NCI-H345 treated with DMSO at 0.1 percent for 48 hours (cell line): ENCODE measurements at regions not wholly inside any gene's neighbourhood (a gene's known extent, or its start where the extent isn't known, plus 50 kb on each side); places are given as distances from the start of the nearest gene placed in this dataset.

Experiments used
- DNase-seq: peaks from one replicate; lab custom pipeline; 2025; ENCODE audit not compliant: unreplicated experiment; lab: John Stamatoyannopoulos, UW

DNA sequence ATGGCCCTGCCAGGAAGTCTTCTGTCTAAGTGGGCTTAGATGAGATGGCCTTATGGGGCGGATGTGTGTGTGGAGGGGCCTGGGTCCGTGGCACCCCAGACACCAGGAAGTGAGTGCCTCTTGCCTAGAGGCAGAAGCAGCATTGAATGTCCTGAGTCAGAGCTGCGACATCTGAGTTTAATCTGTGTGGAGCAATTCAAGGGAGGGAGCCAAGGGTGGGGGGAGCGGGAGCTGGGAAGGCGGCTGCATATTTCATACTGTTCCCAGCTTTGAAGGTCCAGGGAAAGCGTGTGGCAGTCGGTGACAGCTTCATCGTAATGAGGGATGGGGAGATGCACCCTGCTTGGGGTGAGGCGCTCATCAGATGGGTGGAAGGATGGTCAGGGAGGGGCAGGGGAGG lies 73.5 kb upstream of the THY1 start:
- DNase-seq = no peak

GRCh38 chr11:119493712-119494111 lies 70.7 kb upstream of the THY1 start:
- no peak for DNase-seq

DNA sequence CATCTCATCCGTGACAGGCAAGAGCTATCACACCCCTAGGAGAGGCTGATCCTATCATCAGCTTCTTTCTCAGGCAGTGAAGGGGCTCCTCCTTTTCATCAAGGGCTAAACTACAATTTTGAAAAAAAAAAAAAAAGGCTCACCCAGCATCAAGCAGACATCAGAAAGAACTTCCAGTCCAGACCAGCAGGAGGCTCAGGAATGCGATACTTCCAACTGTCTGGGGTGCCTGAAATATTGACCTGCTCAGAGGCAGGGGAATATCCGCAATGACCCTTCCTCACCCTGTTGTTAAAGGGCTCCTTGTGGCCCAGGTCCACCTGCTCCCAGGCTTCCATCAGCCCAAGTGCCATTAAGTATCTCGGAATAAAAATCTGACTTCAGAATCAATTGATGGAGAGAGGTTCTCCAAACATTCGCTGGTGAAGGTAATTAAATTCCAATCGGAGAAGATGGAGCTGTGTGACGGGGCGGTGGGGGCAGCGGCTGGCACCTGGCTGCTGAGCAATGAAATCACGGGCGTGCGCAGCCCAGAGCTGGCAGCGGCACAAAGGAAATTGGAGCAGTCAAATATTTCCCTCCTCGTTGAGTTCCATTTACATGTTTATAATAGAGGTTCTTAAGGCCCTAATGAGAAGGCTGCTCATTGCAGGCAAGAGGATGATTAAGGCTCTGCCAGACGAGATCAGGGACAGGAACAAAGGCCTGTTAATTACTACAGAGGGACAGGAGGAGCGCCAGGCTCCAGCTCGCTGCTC lies 69.0 kb upstream of the THY1 start:
- peak; percentile 50 for DNase-seq

DNA sequence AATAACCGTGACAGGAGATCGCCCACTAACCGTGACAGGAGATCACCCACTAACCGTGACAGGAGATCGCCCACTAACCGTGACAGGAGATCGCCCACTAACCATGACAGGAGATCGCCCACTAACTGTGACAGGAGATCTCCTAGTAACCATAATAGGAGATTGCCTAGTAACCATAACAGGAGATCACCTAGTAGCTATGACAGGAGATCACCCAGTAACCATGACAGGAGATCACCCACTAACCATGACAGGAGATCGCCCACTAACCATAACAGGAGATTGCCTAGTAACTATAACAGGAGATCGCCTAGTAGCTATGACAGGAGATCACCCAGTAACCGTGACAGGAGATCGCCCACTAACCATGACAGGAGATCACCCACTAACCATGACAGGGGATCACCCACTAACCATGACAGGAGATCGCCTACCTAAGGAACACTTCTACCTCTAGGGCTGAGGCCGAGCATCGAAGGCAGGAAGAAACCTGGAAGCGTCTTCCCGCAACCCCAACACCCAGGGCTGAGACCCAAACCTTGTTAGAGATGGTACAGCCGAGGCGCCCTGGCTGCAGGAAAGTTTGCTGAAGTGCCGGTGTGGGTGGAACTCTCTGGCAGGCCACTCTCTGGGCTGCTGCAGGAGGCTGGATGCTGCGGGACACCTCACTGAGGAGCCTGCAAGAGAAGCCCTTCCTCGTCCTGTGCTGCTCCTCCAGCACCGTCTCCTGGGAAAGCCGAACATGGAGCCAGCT lies 67.5 kb upstream of the THY1 start:
- no peak for DNase-seq

DNA sequence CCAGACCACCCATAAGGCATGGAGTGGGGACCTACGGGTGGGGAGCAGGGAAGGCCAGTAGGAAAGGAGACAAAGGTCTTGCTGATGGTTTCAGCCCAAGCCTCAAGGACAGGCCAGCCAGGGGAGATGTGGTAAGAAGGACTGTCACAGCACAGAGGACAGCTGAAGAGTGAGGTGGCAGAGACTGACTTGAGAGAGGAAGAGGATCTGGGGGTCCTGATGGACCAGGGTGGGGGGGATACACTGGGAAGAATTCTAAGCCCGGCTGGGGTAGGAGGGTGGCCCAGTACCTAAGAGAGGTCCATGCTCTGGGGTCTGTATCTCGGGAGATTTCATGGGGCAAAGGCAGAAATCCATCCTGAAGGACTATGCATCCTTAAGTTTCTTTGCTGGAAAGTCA lies 66.1 kb upstream of the THY1 start:
- DNase-seq = no peak

GRCh38 chr11:119488256-119488995 lies 65.5 kb upstream of the THY1 start:
- DNase-seq = no peak

- DNase-seq = no peak
Measured at GRCh38 chr11:119486691-119487259, 63.8 kb upstream of the THY1 start.

GRCh38 chr11:119486016-119486415 lies 63.0 kb upstream of the THY1 start:
- DNase-seq = no peak

DNA sequence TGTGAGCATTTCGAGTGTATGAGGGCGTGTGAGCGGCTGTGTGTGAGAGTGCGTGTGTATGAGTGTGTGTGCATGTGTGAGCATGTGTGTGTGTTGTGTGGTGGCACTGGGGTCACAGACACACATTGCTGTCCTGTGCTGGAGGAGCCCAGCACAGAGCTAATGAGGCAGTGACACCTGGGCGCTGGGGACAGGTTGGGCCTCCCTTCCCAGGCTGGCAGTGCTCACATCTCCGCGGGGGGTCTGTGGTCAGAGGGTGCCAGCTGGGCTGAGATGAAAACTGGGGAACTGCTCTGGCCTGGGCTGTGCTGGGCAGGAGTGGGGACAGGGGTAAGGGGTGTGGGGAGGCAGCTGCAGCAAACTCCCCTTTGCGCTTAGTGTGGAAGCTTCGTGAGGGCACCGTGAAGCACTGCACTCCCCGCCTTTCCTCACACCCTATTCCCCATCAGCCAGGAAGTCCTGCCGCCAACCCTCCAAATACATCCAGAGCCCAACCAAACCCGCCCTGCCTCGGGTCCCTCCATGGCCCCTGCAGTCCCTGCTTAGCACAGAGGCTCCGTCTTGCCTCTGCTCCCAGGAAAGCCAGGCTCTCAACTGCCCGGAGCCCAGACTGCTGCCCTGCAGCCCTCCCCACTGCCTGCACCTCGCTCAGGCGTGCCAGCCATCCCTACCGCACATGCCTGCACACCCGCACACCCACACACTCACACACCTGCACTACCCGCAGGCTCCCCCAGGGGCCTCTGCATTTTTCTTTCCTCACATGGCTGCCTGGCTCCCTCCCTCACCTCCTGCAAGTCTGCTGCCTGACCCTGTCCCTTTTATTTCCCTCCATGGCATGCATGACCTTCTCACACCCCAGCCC lies 62.0 kb upstream of the THY1 start:
- no peak for DNase-seq

- DNase-seq = no peak
Measured at GRCh38 chr11:119483881-119484371, 61.0 kb upstream of the THY1 start.

GRCh38 chr11:119483341-119483880 lies 60.4 kb upstream of the THY1 start:
- DNase-seq = no peak

DNA sequence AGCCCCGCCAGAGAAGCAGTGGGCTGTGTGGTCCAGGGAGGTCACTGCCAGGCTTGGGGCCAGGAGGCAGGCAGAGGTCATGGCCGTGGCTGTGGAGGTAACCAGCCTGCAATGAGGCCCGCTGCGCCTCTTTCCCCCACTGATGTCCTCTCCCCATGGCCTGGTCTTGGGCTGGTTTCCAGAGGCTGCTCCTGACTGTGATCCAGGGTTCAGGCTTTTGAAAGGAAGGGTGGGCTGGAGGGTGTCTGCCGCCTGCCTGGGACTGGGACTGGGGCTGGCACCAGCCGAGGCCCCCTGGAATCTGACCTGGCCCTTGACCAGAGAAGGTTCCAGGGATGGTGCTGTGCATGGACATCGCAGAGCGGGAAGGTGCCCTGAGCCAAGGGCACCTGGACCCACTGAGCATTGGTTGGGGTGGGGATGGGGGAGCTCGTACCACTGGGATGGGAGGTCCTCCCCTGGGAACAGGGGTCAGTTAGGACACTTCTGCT lies 59.6 kb upstream of the THY1 start:
- DNase-seq = no peak

DNA sequence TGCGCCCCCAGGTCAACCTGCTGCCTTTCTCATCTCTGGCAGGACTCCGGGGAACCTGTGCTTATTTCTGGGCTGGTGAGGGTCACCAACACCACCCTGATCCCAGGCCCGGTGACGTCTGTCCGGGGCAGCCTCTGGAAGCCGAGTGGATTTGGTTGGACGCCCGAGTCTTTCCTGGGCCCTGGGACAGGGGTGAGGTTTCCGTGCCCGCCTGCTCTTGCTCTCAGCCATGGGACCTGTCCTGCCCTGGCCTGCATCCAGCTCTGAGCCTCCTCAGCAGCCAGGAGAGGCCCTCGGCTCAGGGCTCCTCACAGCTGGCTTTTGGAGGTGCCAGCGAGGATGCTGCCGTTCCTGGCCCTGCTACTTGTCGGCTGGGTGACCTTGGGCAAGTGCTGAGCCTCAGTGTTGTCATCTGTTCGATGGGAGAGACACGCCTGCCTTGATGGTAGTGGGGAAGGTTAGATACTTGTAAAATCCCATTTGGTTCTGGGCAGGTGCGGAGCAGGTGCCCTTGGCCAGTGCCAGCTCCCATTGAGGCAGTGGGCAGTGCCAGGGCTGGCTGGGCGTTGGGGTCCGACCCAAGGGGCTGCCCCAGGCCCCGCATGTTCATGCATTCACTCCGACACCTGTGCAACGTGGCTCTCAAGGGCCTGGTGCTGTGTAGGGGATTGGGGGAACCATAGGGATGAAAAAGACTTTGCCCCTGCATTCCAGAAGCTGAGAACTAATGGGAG lies 58.9 kb upstream of the THY1 start:
- DNase-seq = no peak

GRCh38 chr11:119481021-119481666 lies 58.2 kb upstream of the THY1 start:
- peak; percentile 70 for DNase-seq

- DNase-seq = no peak
Measured at GRCh38 chr11:119480380-119481020, 57.5 kb upstream of the THY1 start.

- no peak for DNase-seq
Measured at GRCh38 chr11:119479685-119480275, 56.8 kb upstream of the THY1 start.

DNA sequence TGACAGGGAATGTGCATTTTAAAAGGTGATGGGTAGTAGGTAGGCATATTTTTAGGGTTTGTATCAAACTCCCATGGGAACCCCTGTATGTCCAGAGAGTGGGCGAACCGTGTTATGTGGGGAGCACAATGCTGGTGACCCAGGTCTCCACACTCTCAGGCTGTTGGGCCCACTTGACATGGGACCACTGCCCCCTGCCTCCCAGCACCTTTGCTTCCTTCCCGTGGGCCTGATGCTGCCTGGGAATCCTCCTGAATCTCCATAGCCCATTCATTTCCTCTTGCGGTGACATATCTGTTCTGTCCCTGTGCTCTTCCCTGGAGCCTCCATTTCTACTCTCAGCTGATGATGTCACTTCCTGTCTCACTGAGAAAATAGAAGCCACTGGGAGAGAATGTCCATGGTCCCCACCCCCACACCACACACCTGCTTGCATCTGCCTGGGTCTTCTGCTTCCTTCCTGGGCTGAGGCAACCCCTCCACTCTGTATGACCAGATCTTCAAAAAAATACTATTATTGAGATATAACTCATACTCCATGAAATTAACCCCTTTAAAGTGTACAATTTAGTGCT lies 55.8 kb upstream of the THY1 start:
- DNase-seq = no peak
